GM12891 (cell line): ENCODE measurements at regions not wholly inside any gene's neighbourhood (a gene's known extent, or its start where the extent isn't known, plus 50 kb on each side); places are given as distances from the start of the nearest gene placed in this dataset.

Experiments
- DNase-seq: peaks from one replicate; pipeline ENCODE4 v3.0.0; 2011; ENCODE audit warnings: low spot score; ENCODE audit not compliant: insufficient read length
- FAIRE-seq: peaks from 2 replicates; lab custom pipeline; 2011; peaks lifted over from hg19 to GRCh38; lab: Jason Lieb, UNC
- PAX5 ChIP-seq: IDR thresholded peaks from 2 replicates; pipeline ENCODE4 v1.6.1; 2011; ENCODE audit warnings: low read length, moderate library complexity, mild to moderate bottlenecking; ENCODE audit not compliant: insufficient read depth, severe bottlenecking
- POLR2A ChIP-seq: IDR thresholded peaks from 2 replicates; pipeline ENCODE4 v1.6.1; 2011; ENCODE audit warnings: low read depth, low read length, control low read depth
- POLR2AphosphoS5 ChIP-seq: IDR thresholded peaks from 2 replicates; pipeline ENCODE4 v1.6.1; 2011; ENCODE audit warnings: low read depth, low read length, control low read depth
- POU2F2 ChIP-seq: IDR thresholded peaks from 2 replicates; pipeline ENCODE4 v1.6.1; 2011; ENCODE audit warnings: low read depth, mild to moderate bottlenecking, control low read depth, low read length, moderate library complexity
- SPI1 ChIP-seq: IDR thresholded peaks from 2 replicates; pipeline ENCODE4 v1.6.1; 2011; ENCODE audit warnings: low read depth, low read length, control low read depth
- TAF1 ChIP-seq: IDR thresholded peaks from 2 replicates; pipeline ENCODE4 v1.6.1; 2011; ENCODE audit warnings: low read depth, low read length, control low read depth

DNA sequence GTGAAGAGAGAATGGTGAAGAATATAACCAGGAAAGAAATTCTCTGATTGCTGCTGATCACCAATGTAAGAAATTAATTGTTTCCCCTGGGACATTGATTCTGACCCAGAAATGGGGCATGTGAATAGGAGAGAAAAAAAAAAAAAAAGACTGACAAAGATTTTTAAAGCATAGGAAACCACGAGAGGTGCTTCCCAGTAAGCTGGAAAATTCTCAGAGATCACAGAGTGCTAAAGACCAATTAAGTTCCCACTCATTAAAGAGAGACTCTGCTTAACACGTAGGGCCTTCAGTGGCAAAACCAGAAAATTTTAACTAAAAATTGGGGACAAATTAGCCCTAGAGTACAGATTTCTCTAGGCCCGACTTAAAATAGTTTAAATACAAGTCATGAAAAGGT lies 604.4 kb downstream of the ARAP2 start:
- FAIRE-seq (no peak), DNase-seq (no peak)
- TF ChIP-seq TAF1 (no peak), POLR2A (no peak), SPI1 (no peak), POU2F2 (no peak), POLR2AphosphoS5 (no peak), PAX5 (no peak)

DNA sequence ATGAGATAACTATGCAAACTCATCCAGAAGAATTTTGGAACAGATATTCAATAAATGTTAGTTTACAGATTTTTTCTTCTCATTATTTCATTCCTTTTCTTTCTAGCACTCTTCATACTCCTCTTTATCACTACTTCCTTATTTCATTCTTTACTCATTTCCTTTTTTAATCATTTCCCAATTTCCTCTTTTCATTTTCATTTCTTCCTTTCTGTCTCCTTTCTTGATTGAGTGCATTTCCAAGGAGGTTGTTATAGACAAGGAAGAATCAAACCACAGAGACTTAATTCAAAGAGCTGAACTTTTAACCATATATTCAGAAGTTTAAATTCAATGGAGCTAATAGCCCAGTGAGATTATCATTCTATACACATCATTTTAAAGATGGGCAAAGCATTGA lies 600.7 kb downstream of the ARAP2 start:
- FAIRE-seq (no peak), DNase-seq (no peak)
- TF ChIP-seq POU2F2 (no peak), SPI1 (no peak)

DNA sequence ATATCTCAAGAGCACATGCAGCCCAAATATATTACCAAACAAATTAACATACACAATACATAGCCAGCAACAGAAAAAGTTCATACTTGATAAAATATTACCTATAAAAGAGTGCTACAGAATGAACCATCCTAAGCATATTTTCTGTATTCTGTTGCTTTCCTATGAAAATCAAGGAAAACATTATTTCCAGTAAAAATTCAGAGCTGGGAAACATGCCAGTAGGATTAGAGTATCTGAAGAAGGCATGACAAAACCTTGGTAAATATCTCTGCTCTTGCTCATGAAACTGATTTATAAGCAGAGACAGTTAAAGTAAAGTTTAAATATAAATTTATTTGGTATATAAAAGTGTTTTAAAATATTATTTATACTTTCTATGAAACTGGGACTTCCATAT lies 599.7 kb downstream of the ARAP2 start:
- no peak for FAIRE-seq
- DNase-seq: no peak

DNA sequence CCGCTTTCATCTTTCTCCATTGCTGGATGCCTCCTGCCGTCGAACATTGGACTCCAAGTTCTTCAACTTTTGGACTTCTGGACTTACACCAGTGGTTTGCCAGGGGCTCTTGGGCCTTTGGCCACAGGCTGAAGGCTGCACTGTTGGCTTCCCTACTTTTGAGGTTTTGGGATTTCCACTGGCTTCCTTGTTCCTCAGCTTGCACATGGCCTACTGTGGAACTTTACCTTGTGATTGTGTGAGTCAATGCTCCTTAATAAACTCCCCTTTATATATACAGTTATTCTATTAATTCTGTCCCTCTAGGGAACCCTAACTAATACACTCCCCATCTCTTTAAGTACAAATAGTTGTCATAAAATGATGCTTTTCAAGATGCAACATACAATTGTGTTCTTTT lies 595.3 kb downstream of the ARAP2 start:
- no peak for DNase-seq
- FAIRE-seq: no peak
- no peak for TF ChIP-seq SPI1

More for the DNA sequence above, 599.7 kb downstream of the ARAP2 start:
- TF ChIP-seq POLR2AphosphoS5 (no peak), TAF1 (no peak), POLR2A (no peak), POU2F2 (no peak), SPI1 (no peak), PAX5 (no peak)

DNA sequence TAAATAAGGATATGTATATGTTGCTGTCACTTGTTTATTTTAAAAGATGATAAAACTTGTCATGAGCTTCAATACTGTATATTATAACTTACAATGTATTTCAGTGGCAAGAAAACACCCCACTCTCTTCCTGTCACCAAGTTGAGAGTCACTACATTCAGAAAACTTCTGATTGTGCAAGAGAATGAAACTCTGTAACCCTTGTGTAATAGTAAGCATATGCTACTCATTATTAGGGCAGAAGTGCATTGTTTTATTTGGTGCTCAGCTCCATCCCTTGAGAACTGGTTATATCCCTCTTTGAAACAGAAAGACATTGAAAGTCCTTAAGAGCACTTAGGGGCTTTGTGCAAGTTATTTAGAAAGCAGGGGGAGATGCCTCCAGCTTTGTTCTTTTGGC lies 594.5 kb downstream of the ARAP2 start:
- FAIRE-seq: no peak
- no peak for DNase-seq
- TF ChIP-seq SPI1: no peak
- TF ChIP-seq POU2F2: no peak
- no peak for TF ChIP-seq POLR2A
- TF ChIP-seq PAX5: no peak
- no peak for TF ChIP-seq TAF1
- no peak for TF ChIP-seq POLR2AphosphoS5

DNA sequence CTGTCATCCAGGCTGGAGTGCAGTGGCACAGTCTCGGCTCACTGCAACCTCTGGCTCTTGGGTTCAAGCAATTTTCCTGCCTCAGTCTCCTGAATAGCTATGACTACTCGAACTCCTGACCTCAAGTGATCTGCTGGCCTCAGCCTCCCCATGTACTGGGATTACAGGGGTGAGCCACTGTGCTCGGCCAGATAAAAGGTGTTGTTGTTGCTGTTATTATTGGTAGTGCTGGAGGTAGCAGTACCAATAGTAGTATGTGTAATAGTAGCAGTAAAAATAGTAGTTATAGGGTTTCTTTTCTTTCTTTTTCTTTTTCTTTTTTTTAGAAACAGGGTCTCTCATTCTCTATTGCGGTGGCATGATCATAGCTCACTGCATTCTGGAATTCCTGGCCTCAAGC lies 592.1 kb downstream of the ARAP2 start:
- DNase-seq (no peak), FAIRE-seq (no peak)
- TF ChIP-seq POLR2AphosphoS5 (no peak), POU2F2 (no peak), SPI1 (no peak), POLR2A (no peak), PAX5 (no peak), TAF1 (no peak)

DNA sequence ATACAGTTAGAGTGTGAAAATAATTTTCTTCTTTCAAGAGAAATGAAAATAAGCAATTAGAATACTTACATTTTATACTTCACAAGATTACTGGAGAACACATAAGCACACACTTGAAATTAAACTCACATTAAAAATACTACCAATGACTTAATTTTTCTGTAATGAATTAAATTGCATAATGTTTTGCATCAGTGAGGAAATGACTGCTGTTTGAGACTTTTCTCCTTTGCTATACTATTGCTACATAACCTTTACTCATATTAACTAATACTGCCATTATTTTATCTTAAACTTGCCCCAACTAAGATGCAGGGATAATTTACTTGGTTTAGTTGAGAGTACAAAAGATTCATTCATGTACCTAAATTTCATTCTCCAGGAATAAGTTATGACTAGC lies 590.9 kb downstream of the ARAP2 start:
- TF ChIP-seq PAX5: no peak
- DNase-seq: no peak
- no peak for FAIRE-seq

DNA sequence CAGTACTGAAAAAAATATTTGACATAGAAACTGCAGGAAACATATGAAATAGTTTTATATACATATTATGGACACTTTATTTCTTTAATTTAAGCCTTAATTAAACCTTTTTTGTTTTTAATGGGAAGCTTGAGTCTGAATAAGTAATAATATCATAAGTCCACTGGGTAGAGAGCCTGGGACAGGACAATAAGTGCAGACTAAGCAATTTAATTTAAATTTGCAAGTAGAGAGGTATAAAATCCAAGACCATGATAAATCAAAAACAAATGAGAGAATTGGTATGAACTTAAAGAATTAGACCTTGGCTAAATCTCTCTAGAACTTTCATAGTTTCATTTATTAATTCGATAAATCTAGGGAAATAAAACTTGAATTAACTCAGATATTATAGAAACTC lies 571.2 kb downstream of the ARAP2 start:
- FAIRE-seq (no peak), DNase-seq (no peak)
- TF ChIP-seq TAF1: no peak
- TF ChIP-seq SPI1: no peak
- no peak for TF ChIP-seq PAX5
- no peak for TF ChIP-seq POU2F2
- TF ChIP-seq POLR2A: no peak
- no peak for TF ChIP-seq POLR2AphosphoS5

DNA sequence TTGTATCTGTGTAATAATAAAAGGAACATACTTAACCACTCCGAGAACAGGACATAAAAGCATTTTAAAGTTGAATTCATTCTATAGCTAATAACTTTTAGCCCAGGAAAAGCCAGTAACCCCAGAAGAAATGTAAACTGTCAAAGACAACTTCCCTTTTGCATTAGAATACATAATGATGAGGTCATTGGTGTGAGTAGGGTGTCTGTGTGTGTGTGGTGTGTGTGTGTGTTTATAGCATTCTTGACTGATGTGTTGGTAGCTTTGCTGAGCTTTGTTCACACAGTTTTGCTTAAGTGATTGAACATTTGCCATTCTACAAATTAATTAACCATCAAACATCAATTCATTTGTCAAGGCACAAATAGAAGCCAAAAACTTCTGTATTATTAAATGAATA lies 559.6 kb downstream of the ARAP2 start:
- FAIRE-seq: peak; percentile 38
- DNase-seq: no peak
- TF ChIP-seq SPI1 (no peak), TAF1 (no peak), POLR2A (no peak), POU2F2 (no peak), PAX5 (no peak), POLR2AphosphoS5 (no peak)

DNA sequence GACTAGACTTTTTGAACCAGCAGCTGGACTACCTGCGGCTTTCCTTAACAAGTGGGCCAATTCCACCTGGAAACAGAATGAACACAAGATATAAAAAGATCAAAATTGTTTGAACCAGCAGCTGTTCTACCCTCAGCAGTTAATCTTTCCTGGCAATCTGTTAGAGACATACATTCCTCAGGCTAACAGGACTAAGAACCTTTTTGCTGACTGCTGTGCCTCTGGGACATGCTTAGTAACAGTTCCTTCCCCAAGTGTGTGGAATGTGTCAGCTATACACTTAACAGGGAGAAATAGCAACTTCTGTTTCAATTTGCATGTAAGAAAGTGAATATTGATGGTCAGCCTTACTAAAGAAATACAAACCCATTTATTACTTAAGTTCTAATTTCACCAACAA lies 554.4 kb downstream of the ARAP2 start:
- DNase-seq (no peak), FAIRE-seq (no peak)
- TF ChIP-seq TAF1 (no peak), POU2F2 (no peak), SPI1 (no peak)

DNA sequence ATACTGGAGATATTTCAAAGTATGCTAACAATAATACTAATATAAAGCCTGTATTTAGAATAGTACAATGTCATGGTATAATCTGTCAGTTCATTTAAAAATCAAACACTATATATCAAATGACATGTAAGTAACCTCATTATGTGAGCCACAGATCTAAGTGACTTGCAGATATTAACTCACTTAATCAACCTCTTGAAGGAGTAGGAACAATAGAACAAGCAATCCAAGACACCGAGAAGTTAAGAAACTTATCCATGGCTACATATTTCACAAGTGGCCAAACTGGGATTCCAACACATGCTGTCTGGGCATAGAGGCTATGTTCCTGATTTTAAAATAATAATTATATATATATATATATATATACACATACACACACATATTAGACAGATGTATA lies 554.0 kb downstream of the ARAP2 start:
- no peak for FAIRE-seq
- DNase-seq: no peak
- TF ChIP-seq POLR2A: no peak
- TF ChIP-seq TAF1: no peak
- TF ChIP-seq POU2F2: no peak
- no peak for TF ChIP-seq SPI1
- TF ChIP-seq POLR2AphosphoS5: no peak
- TF ChIP-seq PAX5: no peak

DNA sequence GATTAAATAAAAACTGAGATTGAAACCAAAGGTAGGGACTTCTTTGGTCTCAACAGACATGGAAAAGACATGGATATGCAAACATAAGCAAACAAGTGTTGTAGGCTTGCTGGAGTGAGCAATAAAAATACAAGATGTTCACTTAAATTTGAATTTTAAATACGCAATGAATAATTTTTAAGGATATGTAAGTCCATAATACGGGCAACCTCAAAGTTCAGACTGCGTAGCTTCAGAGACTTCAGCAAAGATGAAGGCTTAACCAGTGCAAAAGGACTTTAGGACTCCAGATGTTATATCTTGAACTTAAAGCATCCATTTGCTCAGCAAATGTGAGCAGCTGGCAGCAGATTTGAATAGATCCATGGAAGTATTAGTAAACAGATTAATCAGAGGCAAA lies 549.3 kb downstream of the ARAP2 start:
- no peak for DNase-seq
- no peak for FAIRE-seq
- TF ChIP-seq SPI1 (no peak), TAF1 (no peak), POU2F2 (no peak), POLR2A (no peak), POLR2AphosphoS5 (no peak), PAX5 (no peak)
